Testis (tissue), 2 donors: ENCODE measurements at regions not wholly inside any gene's neighbourhood (a gene's known extent, or its start where the extent isn't known, plus 50 kb on each side); places are given as distances from the start of the nearest gene placed in this dataset.

ENCODE experiments used
- POLR2A ChIP-seq: fragments of 450-650 bp; IDR thresholded peaks from one replicate; pipeline ENCODE4 v1.6.1; 2017; ENCODE audit warnings: antibody characterized with exemption, mild to moderate bottlenecking, moderate library complexity
- TF ChIP-seq, protein P1 (sequence below), 3 experiments: fragments of 450-650 bp in 2 of 3; fragments of 200-600 bp in 1 of 3; sonication (generic) in 1 of 3; IDR thresholded peaks; one replicate each; pipeline ENCODE4 v1.5.1; 2016 to 2019; ENCODE audit warnings: antibody characterized with exemption in 3 of 3, mild to moderate bottlenecking in 2 of 3, moderate library complexity in 1 of 3

DNA sequence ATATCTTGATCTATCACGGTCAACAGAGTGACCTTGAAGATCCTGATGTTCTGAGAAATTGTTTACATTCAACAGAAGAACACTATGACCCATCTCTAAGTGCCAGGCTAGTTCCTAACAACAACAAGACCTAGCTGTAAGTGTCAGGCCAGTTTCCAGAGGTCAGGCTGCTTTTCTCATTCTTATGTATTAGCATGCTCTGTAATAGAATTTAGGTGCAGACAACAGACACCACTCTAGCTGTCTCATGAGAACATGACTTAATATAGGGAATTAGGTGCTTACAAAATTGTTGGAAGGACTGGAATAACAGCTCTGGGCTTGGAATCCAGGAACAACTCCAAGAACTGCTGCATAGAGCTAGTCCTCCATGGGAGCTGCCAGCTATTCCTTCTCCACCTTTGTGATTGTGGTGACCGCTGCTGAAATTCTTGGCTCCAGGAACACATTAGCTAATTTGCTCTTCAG is 138.7 kb downstream of the SNX18 start:
- TF ChIP-seq POLR2A: no peak
- TF ChIP-seq, protein P1, sequence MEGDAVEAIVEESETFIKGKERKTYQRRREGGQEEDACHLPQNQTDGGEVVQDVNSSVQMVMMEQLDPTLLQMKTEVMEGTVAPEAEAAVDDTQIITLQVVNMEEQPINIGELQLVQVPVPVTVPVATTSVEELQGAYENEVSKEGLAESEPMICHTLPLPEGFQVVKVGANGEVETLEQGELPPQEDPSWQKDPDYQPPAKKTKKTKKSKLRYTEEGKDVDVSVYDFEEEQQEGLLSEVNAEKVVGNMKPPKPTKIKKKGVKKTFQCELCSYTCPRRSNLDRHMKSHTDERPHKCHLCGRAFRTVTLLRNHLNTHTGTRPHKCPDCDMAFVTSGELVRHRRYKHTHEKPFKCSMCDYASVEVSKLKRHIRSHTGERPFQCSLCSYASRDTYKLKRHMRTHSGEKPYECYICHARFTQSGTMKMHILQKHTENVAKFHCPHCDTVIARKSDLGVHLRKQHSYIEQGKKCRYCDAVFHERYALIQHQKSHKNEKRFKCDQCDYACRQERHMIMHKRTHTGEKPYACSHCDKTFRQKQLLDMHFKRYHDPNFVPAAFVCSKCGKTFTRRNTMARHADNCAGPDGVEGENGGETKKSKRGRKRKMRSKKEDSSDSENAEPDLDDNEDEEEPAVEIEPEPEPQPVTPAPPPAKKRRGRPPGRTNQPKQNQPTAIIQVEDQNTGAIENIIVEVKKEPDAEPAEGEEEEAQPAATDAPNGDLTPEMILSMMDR (IDR thresholded peaks at IDR 0.05): no peak
